DOHH2 (cell line): ENCODE measurements at regions not wholly inside any gene's neighbourhood (a gene's known extent, or its start where the extent isn't known, plus 50 kb on each side); places are given as distances from the start of the nearest gene placed in this dataset.
"Not testable (repeated sequence)": the region's sequence is repeated elsewhere in the genome, so short reads cannot be mapped to it uniquely, and the experiment has no call there.

Experiments
- H3F3A ChIP-seq: fragments of 200-600 bp; sonication (generic), shearing (Covaris generic); 2 replicates; pipeline ENCODE4 v1.6.0; 2016; ENCODE audit warnings: antibody characterized with exemption, mild to moderate bottlenecking; ENCODE audit not compliant: control insufficient read depth, insufficient read depth
- H3K27ac ChIP-seq: fragments of 200-600 bp; sonication (generic); 2 replicates; pipeline ENCODE4 v1.5.1; 2014; ENCODE audit warnings: low read depth, mild to moderate bottlenecking, low read length, moderate library complexity
- H3K27me3 ChIP-seq: fragments of 200-600 bp; sonication (generic); 2 replicates; pipeline ENCODE4 v1.6.1; 2014; ENCODE audit warnings: mild to moderate bottlenecking, low read length, mixed read lengths; ENCODE audit not compliant: control insufficient read depth
- H3K36me3 ChIP-seq: fragments of 200-600 bp; sonication (generic); 2 replicates; pipeline ENCODE4 v1.6.1; 2014; ENCODE audit warnings: mild to moderate bottlenecking, low read length, moderate library complexity, mixed read lengths; ENCODE audit not compliant: control insufficient read depth
- H3K4me1 ChIP-seq: fragments of 200-600 bp; sonication (generic); 2 replicates; pipeline ENCODE4 v1.6.1; 2014; ENCODE audit warnings: mild to moderate bottlenecking, low read length, mixed read lengths; ENCODE audit not compliant: control insufficient read depth
- H3K4me2 ChIP-seq: fragments of 200-600 bp; sonication (generic); 2 replicates; pipeline ENCODE4 v1.6.0; 2014; ENCODE audit warnings: mild to moderate bottlenecking, low read length, moderate library complexity
- H3K4me3 ChIP-seq: fragments of 200-600 bp; sonication (generic); 2 replicates; pipeline ENCODE4 v1.5.1; 2014; ENCODE audit warnings: mild to moderate bottlenecking, low read length, mixed read lengths
- H3K79me2 ChIP-seq: fragments of 200-600 bp; sonication (generic); 2 replicates; pipeline ENCODE4 v1.6.1; 2014; ENCODE audit warnings: mild to moderate bottlenecking, low read length, mixed read lengths; ENCODE audit not compliant: control insufficient read depth
- H3K9me2 ChIP-seq: fragments of 200-600 bp; sonication (generic); replicated peaks from 2 replicates; pipeline ENCODE4 v1.6.1; 2014; ENCODE audit warnings: mild to moderate bottlenecking, low read length, mixed read lengths; ENCODE audit not compliant: control insufficient read depth
- H3K9me3 ChIP-seq: fragments of 200-600 bp; sonication (generic); 2 replicates; pipeline ENCODE4 v1.6.1; 2014; ENCODE audit warnings: antibody characterized with exemption, low read length, mixed read lengths; ENCODE audit not compliant: control insufficient read depth, insufficient read depth
- H4K20me1 ChIP-seq: fragments of 200-600 bp; sonication (generic); 2 replicates; pipeline ENCODE4 v1.6.0; 2014; ENCODE audit warnings: low read depth, mild to moderate bottlenecking, antibody characterized with exemption, low read length, moderate library complexity; ENCODE audit not compliant: control insufficient read depth, insufficient read depth
- EZH2phosphoT487 ChIP-seq: fragments of 200-600 bp; sonication (generic); IDR thresholded peaks from 2 replicates; pipeline ENCODE4 v1.6.1; 2017; ENCODE audit warnings: borderline replicate concordance, mild to moderate bottlenecking, antibody characterized with exemption, low read length, moderate library complexity, mixed read lengths
- TF ChIP-seq, protein P1 (sequence below): fragments of 200-600 bp; sonication (generic); IDR thresholded peaks from one replicate; pipeline ENCODE4 v1.5.1; 2014; ENCODE audit warnings: antibody characterized with exemption, mild to moderate bottlenecking, low read depth, low read length; ENCODE audit not compliant: poor library complexity, severe bottlenecking

GRCh38 chr3:26029321-26029720 is 239.4 kb downstream of the OXSM start:
- Histone ChIP-seq H3K9me2 (no peaks in the 10 kb centered on the region), H3K4me3 (no peak overlapping the region), H3K4me2 (no peak overlapping the region), H3K27me3 (no peaks in the 10 kb centered on the region), H3K79me2 (no peaks in the 10 kb centered on the region), H3K4me1 (no peaks in the 10 kb centered on the region), H3K27ac (no peak overlapping the region), H3K36me3 (no peaks in the 10 kb centered on the region), H4K20me1 (no peaks in the 10 kb centered on the region), H3K9me3 (no peaks in the 10 kb centered on the region), H3F3A (no peaks in the 10 kb centered on the region)
- no peak for TF ChIP-seq EZH2phosphoT487
- TF ChIP-seq, protein P1, sequence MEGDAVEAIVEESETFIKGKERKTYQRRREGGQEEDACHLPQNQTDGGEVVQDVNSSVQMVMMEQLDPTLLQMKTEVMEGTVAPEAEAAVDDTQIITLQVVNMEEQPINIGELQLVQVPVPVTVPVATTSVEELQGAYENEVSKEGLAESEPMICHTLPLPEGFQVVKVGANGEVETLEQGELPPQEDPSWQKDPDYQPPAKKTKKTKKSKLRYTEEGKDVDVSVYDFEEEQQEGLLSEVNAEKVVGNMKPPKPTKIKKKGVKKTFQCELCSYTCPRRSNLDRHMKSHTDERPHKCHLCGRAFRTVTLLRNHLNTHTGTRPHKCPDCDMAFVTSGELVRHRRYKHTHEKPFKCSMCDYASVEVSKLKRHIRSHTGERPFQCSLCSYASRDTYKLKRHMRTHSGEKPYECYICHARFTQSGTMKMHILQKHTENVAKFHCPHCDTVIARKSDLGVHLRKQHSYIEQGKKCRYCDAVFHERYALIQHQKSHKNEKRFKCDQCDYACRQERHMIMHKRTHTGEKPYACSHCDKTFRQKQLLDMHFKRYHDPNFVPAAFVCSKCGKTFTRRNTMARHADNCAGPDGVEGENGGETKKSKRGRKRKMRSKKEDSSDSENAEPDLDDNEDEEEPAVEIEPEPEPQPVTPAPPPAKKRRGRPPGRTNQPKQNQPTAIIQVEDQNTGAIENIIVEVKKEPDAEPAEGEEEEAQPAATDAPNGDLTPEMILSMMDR = no peak

- not testable (repeated sequence) for H3K27ac ChIP-seq, H3F3A ChIP-seq, H3K36me3 ChIP-seq, H3K4me3 ChIP-seq, H4K20me1 ChIP-seq, H3K4me2 ChIP-seq, H3K27me3 ChIP-seq, H3K4me1 ChIP-seq, H3K9me3 ChIP-seq, H3K9me2 ChIP-seq, H3K79me2 ChIP-seq
Measured at GRCh38 chr3:26042126-26042525, 252.2 kb downstream of the OXSM start.

GRCh38 chr3:26049951-26050350 is 260.1 kb downstream of the OXSM start:
- no peak overlapping the region for H3K4me2 ChIP-seq
- TF ChIP-seq, protein P1 = no peak
- TF ChIP-seq EZH2phosphoT487 = no peak
- no peaks in the 10 kb centered on the region for H3F3A ChIP-seq
- H3K4me3 ChIP-seq = no peak overlapping the region
- no peaks in the 10 kb centered on the region for H3K9me3 ChIP-seq
- H3K9me2 ChIP-seq = no peaks in the 10 kb centered on the region
- H3K36me3 ChIP-seq = no peaks in the 10 kb centered on the region
- no peaks in the 10 kb centered on the region for H4K20me1 ChIP-seq
- no peaks in the 10 kb centered on the region for H3K4me1 ChIP-seq
- H3K27ac ChIP-seq = no peak overlapping the region
- H3K27me3 ChIP-seq = no peaks in the 10 kb centered on the region
- H3K79me2 ChIP-seq = no peaks in the 10 kb centered on the region

DNA sequence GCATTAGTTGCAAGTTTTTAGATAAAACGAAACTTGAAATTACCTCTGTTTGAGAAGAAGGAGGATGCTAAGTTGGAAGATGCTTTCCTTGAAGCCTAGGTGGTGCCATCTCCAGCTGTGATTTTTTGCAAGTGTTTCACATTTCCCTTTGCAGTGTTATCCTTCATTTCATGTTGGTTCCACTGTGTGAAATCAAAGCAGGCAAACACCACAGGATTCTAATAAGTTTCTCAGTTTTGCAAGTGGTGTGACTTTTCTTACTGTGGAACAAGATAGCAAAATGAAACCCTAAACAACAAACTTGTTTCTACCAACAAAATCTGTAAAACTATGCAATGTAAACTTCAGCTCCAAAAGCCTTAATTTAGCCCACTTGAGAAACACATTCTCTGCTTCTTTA is 260.9 kb downstream of the OXSM start:
- Histone ChIP-seq H3K27ac (no peak overlapping the region), H4K20me1 (no peaks in the 10 kb centered on the region), H3K4me3 (no peak overlapping the region)

More for the DNA sequence above, 260.9 kb downstream of the OXSM start:
- Histone ChIP-seq H3K79me2 (no peaks in the 10 kb centered on the region), H3K27me3 (no peaks in the 10 kb centered on the region), H3K4me2 (no peak overlapping the region), H3K4me1 (no peaks in the 10 kb centered on the region), H3K36me3 (no peaks in the 10 kb centered on the region), H3K9me3 (no peaks in the 10 kb centered on the region), H3F3A (no peaks in the 10 kb centered on the region), H3K9me2 (no peaks in the 10 kb centered on the region)
- no peak for TF ChIP-seq EZH2phosphoT487
- TF ChIP-seq, protein P1 = no peak
